Small intestine (tissue), 7 donors: ENCODE measurements at regions not wholly inside any gene's neighbourhood (a gene's known extent, or its start where the extent isn't known, plus 50 kb on each side); places are given as distances from the start of the nearest gene placed in this dataset.

Source experiments
- DNase-seq, 2 donors: peaks; one replicate each; pipeline versions ENCODE4 v3.0.0 to v3.0.0-alpha.2; 2013
- FAIRE-seq: peaks from 2 replicates; lab custom pipeline; 2012; peaks lifted over from hg19 to GRCh38; lab: Jason Lieb, UNC
- H3K27ac ChIP-seq, 3 donors: one replicate each; pipeline ENCODE4 v1.5.1; 2013; ENCODE audit warnings: low read length in 2 of 3, mild to moderate bottlenecking in 2 of 3, control low read depth in 1 of 3, inconsistent platforms in 1 of 3, low read depth in 1 of 3, moderate library complexity in 1 of 3
- H3K27me3 ChIP-seq, 3 donors: one replicate each; pipeline ENCODE4 v1.6.1; 2013; ENCODE audit warnings: low read length in 3 of 3, inconsistent platforms in 1 of 3; ENCODE audit not compliant: control insufficient read depth in 3 of 3, insufficient read depth in 3 of 3
- H3K36me3 ChIP-seq, 3 donors: one replicate each; pipeline ENCODE4 v1.6.1; 2013; ENCODE audit warnings: low read length in 3 of 3, inconsistent platforms in 1 of 3, low read depth in 1 of 3, mild to moderate bottlenecking in 1 of 3, moderate library complexity in 1 of 3; ENCODE audit not compliant: control insufficient read depth in 3 of 3, insufficient read depth in 2 of 3
- H3K4me1 ChIP-seq, 3 donors: one replicate each; pipeline ENCODE4 v1.6.1; 2013; ENCODE audit warnings: low read length in 2 of 3, inconsistent platforms in 1 of 3, low read depth in 1 of 3, mild to moderate bottlenecking in 1 of 3, moderate library complexity in 1 of 3; ENCODE audit not compliant: control insufficient read depth in 3 of 3, insufficient read depth in 2 of 3
- H3K4me3 ChIP-seq, 3 donors: one replicate each; pipeline ENCODE4 v1.5.1; 2013; ENCODE audit warnings: low read length in 3 of 3, control low read depth in 1 of 3, inconsistent platforms in 1 of 3, low read depth in 1 of 3, mild to moderate bottlenecking in 1 of 3, moderate library complexity in 1 of 3
- H3K9me3 ChIP-seq, 2 donors: one replicate each; pipeline ENCODE4 v1.6.1; 2013; ENCODE audit warnings: low read depth in 1 of 2, low read length in 1 of 2; ENCODE audit not compliant: control insufficient read depth in 2 of 2, insufficient read depth in 1 of 2
- WGBS, 3 donors: extraction: QIAGEN DNeasy Blood & Tissue Kit; methylation state at CpG; one replicate each; pipeline ENCODE4 v1.1.7; 2013; 5-methylcytosine and 5-hydroxymethylcytosine counted together
- donor health status: healthy with polysubstance abuse.
- donor health status: control.
- donor health status: control.
- donor health status: Bipolar disorder and iron deficiency.
- donor health status: healthy.

DNA sequence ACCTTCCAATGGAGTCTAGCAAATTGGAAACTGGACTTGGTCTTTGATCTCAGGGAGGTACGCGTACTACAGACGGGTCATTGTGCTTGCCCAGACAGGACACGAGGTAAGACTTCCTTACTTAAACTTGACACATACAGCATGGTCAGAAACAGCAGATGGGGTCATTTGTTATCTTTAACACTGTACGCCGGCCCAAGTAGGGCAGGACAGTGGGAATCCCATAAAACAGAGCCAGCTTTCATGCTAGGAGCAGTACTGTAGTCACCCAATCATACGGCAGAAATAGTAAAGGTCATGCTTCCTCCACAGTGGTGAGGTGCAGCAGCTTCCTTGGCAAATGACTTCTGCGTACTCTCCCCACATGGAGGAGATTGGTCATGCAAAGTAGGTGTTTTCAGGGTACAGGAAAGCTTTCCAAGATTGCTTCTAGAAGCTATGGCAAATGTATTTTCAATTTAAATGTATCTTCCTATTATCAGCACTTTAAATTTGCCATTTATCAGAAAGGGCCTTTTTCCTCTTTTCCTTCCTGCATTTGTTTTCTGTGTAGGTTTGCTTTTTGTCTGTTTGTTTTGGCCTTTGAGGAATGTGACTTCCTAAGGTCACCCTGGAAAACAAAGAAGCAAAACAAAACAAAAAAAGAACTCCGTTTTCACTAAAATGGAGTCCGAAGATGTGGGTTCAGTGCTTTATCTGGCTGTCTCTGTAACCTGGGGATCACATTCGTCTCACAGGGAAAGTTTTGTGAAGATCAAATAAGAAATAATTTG, 74.0 kb upstream of the DSG1 start:
- Histone ChIP-seq H3K9me3 (no peaks in the 10 kb centered on the region), H3K4me1 (peaks cover 0 to 42% (median 5%) of the 10 kb centered on the region in 3 donors), H3K36me3 (no peaks in the 10 kb centered on the region), H3K4me3 (peak overlapping the region in 1 of 3 donors; percentile 5), H3K27ac (peak overlapping the region; percentile 51 to 89 (median 77)), H3K27me3 (no peaks in the 10 kb centered on the region)
- DNase-seq (peak; percentile 71 to 73), FAIRE-seq (no peak)
- WGBS, 3 donors, result 17 to 50% (median 30%) methylated on average over 11 of the region's 11 CpGs

DNA sequence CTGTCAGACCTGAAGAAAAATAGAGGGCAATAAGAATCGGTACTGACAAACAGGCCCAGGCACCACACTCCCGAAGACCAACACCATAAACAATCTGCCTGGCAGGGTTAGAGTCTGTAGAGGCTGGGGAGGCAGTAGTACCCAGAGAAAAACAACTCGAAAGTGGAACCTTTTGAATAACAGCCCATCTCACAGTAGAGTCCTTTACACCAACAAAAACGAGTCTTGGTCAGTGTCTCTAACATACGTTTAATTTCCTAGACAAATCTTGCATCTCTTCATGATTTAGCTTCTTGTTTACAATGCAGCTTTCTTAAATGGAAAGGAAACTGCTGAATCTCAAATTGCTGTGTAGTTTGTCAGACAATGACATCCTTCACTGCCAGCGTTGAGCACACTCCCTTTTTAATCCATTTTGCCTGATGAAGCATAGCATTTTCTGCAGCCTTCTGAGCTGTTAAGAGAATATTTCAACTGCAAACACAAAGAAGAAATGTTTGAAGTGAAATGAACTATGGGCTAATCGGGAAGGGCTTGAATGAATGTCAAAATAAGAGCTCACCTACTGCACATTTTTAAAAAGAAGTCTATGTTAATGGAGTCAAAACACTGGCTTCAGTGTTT, 73.1 kb upstream of the DSG1 start:
- Histone ChIP-seq H3K36me3 (no peaks in the 10 kb centered on the region), H3K4me1 (peaks cover 0 to 42% (median 5%) of the 10 kb centered on the region in 3 donors), H3K27ac (peak overlapping the region; percentile 52 to 89 (median 60)), H3K27me3 (no peaks in the 10 kb centered on the region), H3K9me3 (no peaks in the 10 kb centered on the region), H3K4me3 (peak overlapping the region in 1 of 3 donors; percentile 4)
- DNase-seq, result peak; percentile 33 to 54
- no peak for FAIRE-seq
- WGBS, 3 donors, result 8 to 24% (median 14%) methylated on average over 7 of the region's 7 CpGs

DNA sequence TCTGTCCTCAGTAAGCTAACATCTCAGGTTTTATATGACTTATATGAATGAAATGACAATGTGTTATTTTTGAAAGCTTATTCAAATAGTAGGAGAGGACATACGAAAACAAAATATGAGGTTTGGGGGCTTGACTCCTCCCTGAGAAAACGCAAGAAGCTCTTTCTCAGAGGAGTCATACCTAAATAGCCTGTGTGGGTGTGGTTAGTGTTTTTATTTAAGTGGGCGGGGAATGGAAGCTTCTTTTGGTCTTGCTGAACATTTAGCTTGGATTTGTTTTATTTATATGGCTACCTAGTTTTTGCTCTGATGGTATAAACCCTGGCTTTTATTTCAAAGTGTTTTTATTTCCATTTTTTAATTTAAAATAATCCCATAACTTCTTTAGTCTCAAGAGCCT, 72.1 kb upstream of the DSG1 start:
- no peak overlapping the region for H3K4me3 ChIP-seq
- no peaks in the 10 kb centered on the region for H3K27me3 ChIP-seq
- H3K27ac ChIP-seq, result peak overlapping the region in 1 of 3 donors; percentile 38
- no peak for DNase-seq
- no peak for FAIRE-seq
- H3K9me3 ChIP-seq, result no peaks in the 10 kb centered on the region
- no peaks in the 10 kb centered on the region for H3K36me3 ChIP-seq
- H3K4me1 ChIP-seq, result peaks cover 0 to 39% (median 5%) of the 10 kb centered on the region in 3 donors
- WGBS, 3 donors, result 32 to 59% (median 43%) methylated on average over 3 of the region's 3 CpGs

DNA sequence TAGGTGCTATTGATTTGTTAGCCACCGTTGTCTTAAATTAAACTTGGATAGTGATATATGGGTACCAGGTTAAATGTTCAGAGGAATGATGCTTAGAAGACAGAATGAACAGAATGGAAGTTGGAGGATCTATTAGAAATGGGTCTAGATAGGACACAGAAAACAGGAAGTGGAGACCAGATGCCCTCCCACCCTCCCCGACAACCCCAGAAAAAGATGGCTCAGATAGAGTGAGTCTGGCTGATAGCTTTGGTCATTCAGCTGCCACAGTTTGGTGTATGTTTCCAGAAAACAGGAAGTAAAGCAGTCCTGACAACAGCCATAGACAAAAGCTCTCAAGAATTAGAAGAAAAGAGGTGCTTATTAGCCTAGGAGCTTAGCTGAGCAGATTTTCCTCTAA, 71.5 kb upstream of the DSG1 start:
- FAIRE-seq, result no peak

DNA sequence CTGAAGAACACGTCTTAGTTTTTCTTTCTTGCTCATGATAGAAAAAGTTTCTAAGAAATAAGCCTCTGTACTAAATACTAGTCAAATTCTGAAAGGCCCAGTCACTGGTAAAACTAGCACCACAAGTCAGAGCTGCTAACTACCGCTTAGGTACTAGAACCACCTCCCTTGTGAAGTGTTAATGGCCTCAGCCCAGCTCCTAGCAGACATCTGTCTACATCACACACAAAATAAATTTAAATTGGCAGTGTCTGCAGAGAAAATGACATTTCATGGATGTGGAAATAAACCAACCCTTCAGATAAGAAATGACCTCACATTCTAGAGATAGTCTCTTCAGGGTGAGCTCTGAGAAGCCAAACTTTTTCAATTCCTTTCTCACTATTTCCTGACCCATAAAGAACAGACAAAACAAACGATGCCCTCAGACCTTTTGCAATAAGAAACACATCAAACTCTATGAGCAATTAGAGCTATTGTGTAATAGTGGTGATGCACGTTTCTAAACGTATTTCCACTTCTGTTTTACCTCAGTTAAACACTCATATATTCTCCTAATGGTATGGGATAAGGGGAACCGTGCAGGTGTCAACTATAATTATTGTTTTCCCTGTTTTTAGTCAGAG, 70.3 kb upstream of the DSG1 start:
- Histone ChIP-seq H3K4me3 (no peak overlapping the region), H3K27ac (no peak overlapping the region), H3K9me3 (no peaks in the 10 kb centered on the region), H3K36me3 (no peaks in the 10 kb centered on the region), H3K27me3 (no peaks in the 10 kb centered on the region), H3K4me1 (peaks cover 0 to 23% (median 5%) of the 10 kb centered on the region in 3 donors)
- DNase-seq (no peak), FAIRE-seq (no peak)
- 67 to 81% (median 75%) methylated on average over 6 of the region's 6 CpGs for WGBS, 3 donors

More for the DNA sequence above, 71.5 kb upstream of the DSG1 start:
- 51 to 75% (median 68%) methylated on average over 2 of the region's 2 CpGs for WGBS, 3 donors
- H3K9me3 ChIP-seq, result no peaks in the 10 kb centered on the region
- H3K4me3 ChIP-seq, result no peak overlapping the region
- peaks cover 0 to 33% (median 5%) of the 10 kb centered on the region in 3 donors for H3K4me1 ChIP-seq
- H3K36me3 ChIP-seq, result no peaks in the 10 kb centered on the region
- H3K27me3 ChIP-seq, result no peaks in the 10 kb centered on the region
- no peak overlapping the region for H3K27ac ChIP-seq
- no peak for DNase-seq

DNA sequence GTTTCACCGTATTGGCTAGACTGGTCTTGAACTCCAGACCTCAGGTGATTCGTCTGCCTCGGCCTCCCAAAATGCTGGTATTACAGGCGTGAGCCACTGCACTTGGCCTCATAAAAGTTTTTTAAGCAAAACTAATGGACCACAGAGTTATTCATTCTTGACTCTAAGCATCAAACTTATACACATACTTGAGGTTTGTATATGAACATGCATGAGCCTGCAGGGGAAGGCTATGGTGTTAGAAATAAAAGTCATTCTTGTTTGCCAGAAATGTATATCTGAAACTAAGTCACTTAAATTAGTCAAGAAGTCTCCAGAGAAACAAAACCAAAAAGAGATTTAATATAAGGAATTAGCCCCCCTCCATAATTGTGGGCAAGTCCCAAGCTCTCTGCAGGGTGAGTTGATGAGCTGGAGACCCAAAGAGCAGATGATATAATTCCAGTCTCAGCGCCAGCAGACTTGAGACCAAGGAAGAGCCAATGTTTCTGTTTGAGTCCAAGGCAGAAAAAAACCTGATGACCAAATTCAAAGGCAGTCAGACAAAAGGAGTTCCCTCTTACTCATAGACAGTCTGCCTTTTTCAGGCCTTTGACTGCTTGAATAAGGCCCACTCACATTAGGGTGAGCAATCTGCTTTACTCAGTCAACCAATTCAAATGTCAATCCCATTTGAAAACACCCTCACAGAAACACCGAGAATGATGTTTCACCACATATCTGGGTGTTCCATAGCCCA, 69.0 kb upstream of the DSG1 start:
- FAIRE-seq (no peak), DNase-seq (no peak)
- no peak overlapping the region for H3K27ac ChIP-seq
- H3K4me1 ChIP-seq, result peaks cover 0 to 11% (median 5%) of the 10 kb centered on the region in 3 donors
- no peaks in the 10 kb centered on the region for H3K9me3 ChIP-seq
- no peak overlapping the region for H3K4me3 ChIP-seq
- H3K27me3 ChIP-seq, result no peaks in the 10 kb centered on the region
- no peaks in the 10 kb centered on the region for H3K36me3 ChIP-seq
- WGBS, 3 donors, result 91 to 95% (median 93%) methylated on average over 6 of the region's 6 CpGs

DNA sequence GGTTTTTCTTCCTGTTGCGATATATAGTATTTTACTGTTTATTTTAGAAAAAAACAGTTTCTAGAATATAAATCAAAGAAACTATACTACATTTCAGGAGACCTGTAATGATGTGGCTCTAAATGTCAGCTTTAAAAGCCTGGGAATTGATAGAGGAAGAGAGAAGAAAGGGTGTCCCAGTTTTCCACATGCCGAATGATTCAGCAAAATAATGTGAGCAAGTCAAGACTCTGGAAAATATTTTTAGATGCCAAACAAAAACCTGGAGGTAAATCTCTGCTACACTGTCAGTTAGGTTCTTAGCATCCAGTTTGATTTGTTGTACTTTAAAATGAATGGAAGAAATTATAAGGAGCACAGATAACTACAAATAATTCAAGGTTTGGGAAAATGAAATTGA, 67.1 kb upstream of the DSG1 start:
- peaks cover 0 to under 1% (median 0%) of the 10 kb centered on the region in 3 donors for H3K4me1 ChIP-seq
- no peak for FAIRE-seq
- no peaks in the 10 kb centered on the region for H3K36me3 ChIP-seq
- H3K9me3 ChIP-seq, result no peaks in the 10 kb centered on the region
- DNase-seq, result no peak
- H3K27me3 ChIP-seq, result no peaks in the 10 kb centered on the region
- no peak overlapping the region for H3K27ac ChIP-seq
- H3K4me3 ChIP-seq, result no peak overlapping the region
- 83 to 98% (median 90%) methylated on average over 2 of the region's 2 CpGs for WGBS, 3 donors

DNA sequence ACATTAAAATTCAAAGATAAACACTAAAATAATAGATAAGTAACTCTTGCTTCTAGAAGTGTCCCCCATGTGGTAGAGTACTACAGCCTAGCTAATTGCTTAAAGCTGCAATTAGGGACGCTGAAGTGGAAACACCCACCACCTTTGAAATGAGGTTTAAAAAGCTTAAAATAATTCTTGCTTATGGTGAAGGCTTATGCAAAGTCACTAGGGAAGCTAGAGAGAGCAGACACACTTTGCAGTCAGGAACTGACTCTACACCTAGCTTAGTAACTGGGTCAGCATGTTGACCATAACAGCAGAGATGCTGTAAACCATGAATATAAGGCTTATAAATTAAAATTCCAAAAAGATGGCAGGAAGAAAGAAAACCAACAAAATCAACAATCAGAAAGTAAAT, 65.4 kb upstream of the DSG1 start:
- no peaks in the 10 kb centered on the region for H3K27me3 ChIP-seq
- WGBS, 3 donors, result 76 to 92% (median 86%) methylated on average over 1 of the region's 1 CpG
- no peaks in the 10 kb centered on the region for H3K36me3 ChIP-seq
- no peak overlapping the region for H3K4me3 ChIP-seq
- DNase-seq (no peak), FAIRE-seq (no peak)
- H3K9me3 ChIP-seq, result no peaks in the 10 kb centered on the region
- H3K4me1 ChIP-seq, result no peaks in the 10 kb centered on the region
- no peak overlapping the region for H3K27ac ChIP-seq
